BJ (cell line): ENCODE measurements at regions not wholly inside any gene's neighbourhood (a gene's known extent, or its start where the extent isn't known, plus 50 kb on each side); places are given as distances from the start of the nearest gene placed in this dataset.

Experiments used
- CTCF ChIA-PET: fragments of 350-600 bp; formaldehyde crosslinking; extraction: SDS; loops from one replicate; lab custom pipeline; 2021; ENCODE audit warnings: antibody characterized with exemption, inconsistent platforms; lab: Yijun Ruan, JAX
- POLR2A ChIA-PET: fragments of 300-600 bp; sonication (Branson Sonifier 250); formaldehyde crosslinking; extraction: SDS; loops from one replicate; lab custom pipeline; 2021; ENCODE audit warnings: antibody characterized with exemption; lab: Charles Lee
- DNase-seq: peaks from one replicate; pipeline ENCODE4 v3.0.0-alpha.2; 2011; ENCODE audit warnings: low read depth
- H3K27me3 ChIP-seq: 2 replicates; pipeline ENCODE4 v1.6.0; 2011; ENCODE audit warnings: low read length; ENCODE audit not compliant: control insufficient read depth, insufficient read depth
- H3K36me3 ChIP-seq: 2 replicates; pipeline ENCODE4 v1.5.1; 2011; ENCODE audit warnings: low read length; ENCODE audit not compliant: control insufficient read depth, insufficient read depth
- H3K4me3 ChIP-seq: 2 replicates; pipeline ENCODE4 v1.5.1; 2011; ENCODE audit warnings: low read depth, mild to moderate bottlenecking, control low read depth, low read length
- CTCF ChIP-seq: IDR thresholded peaks from 2 replicates; pipeline ENCODE4 v1.5.1; 2011; ENCODE audit warnings: low read depth, mild to moderate bottlenecking, control low read depth, inconsistent platforms, low read length, moderate library complexity; ENCODE audit not compliant: insufficient read depth

GRCh38 chr4:8725071-8725841 lies 132.7 kb downstream of the CPZ start:
- CTCF ChIA-PET = no interaction called here

GRCh38 chr4:8724436-8725070 lies 132.0 kb downstream of the CPZ start:
- POLR2A ChIA-PET = no interaction called here
- no peak for DNase-seq
- CTCF ChIA-PET = no interaction called here
- H3K27me3 ChIP-seq = peaks cover 3% of the 10 kb centered on the region; the same call in 1 of the 2 replicates
- no peak for TF ChIP-seq CTCF
- H3K36me3 ChIP-seq = no peaks in the 10 kb centered on the region
- H3K4me3 ChIP-seq = no peak overlapping the region

More at GRCh38 chr4:8725071-8725841, 132.7 kb downstream of the CPZ start:
- POLR2A ChIA-PET = no interaction called here
- Histone ChIP-seq H3K36me3 (no peaks in the 10 kb centered on the region), H3K4me3 (no peak overlapping the region), H3K27me3 (peaks cover 3% of the 10 kb centered on the region; the same call in 1 of the 2 replicates)
- TF ChIP-seq CTCF = no peak
- DNase-seq = no peak

- H3K36me3 ChIP-seq = no peaks in the 10 kb centered on the region
- no peak for TF ChIP-seq CTCF
- H3K4me3 ChIP-seq = no peak overlapping the region
- DNase-seq = no peak
- CTCF ChIA-PET = no interaction called here
- H3K27me3 ChIP-seq = peaks cover 3% of the 10 kb centered on the region; the same call in 1 of the 2 replicates
- POLR2A ChIA-PET = no interaction called here
Observed at GRCh38 chr4:8723222-8723980, 130.8 kb downstream of the CPZ start.

GRCh38 chr4:8722556-8722955 lies 130.0 kb downstream of the CPZ start:
- ChIA-PET POLR2A (no interaction called here), CTCF (interaction anchor here (0.7 kb wide), 1 partner anchor 74 kb away, joined by 3 read pairs; no protein-coding TSS in a partner anchor)
- no peak for TF ChIP-seq CTCF
- Histone ChIP-seq H3K4me3 (no peak overlapping the region), H3K36me3 (no peaks in the 10 kb centered on the region), H3K27me3 (peaks cover 3% of the 10 kb centered on the region; the same call in 1 of the 2 replicates)
- no peak for DNase-seq

GRCh38 chr4:8721621-8722020 lies 129.1 kb downstream of the CPZ start:
- no peak for TF ChIP-seq CTCF
- Histone ChIP-seq H3K36me3 (no peaks in the 10 kb centered on the region), H3K27me3 (peaks cover 3% of the 10 kb centered on the region; the same call in 1 of the 2 replicates), H3K4me3 (no peak overlapping the region)
- POLR2A ChIA-PET = no interaction called here
- DNase-seq = no peak
- CTCF ChIA-PET = interaction anchor here (0.7 kb wide), 1 partner anchor 73 kb away, joined by 3 read pairs; no protein-coding TSS in a partner anchor
